ENCODE measurements at regions not wholly inside any gene's neighbourhood (a gene's known extent, or its start where the extent isn't known, plus 50 kb on each side); places are given as distances from the start of the nearest gene placed in this dataset.

GRCh38 chr5:86869268-86869667, 251.5 kb downstream of the COX7C start:
- Histone ChIP-seq H3K4me2 (no peak overlapping the region), H3K27ac (no peak overlapping the region), H3K4me3 (no peak overlapping the region), H3K4me1 (no peaks in the 10 kb centered on the region), H3K9me3 (no peaks in the 10 kb centered on the region)
- 0% methylated on average over 2 of the region's 2 CpGs for WGBS (ENCODE audit: missing lambda C conversion rate)
- FAIRE-seq (no peak), ATAC-seq (no peak), DNase-seq (ENCODE audit: low read depth in 1 of 2, low spot score in 1 of 2) (no peak)
- ChIA-PET POLR2A (no interaction called here), CTCF (interaction anchor here (1.6 kb wide), 1 partner anchor 11 kb away, joined by 4 read pairs; no protein-coding TSS in a partner anchor)
- no peak for TF ChIP-seq BCL3 (IDR thresholded peaks at IDR 0.05)
- TF ChIP-seq SREBF2 (IDR thresholded peaks at IDR 0.05): no peak
- TF ChIP-seq CBX2 (IDR thresholded peaks at IDR 0.05; ENCODE audit: borderline replicate concordance, low read depth): no peak
- TF ChIP-seq MAX (IDR thresholded peaks at IDR 0.05): no peak
- TF ChIP-seq TP53 (CRISPR knock-in tag; IDR thresholded peaks at IDR 0.05): no peak
- TF ChIP-seq ZC3H11A (IDR thresholded peaks at IDR 0.05): no peak
- TF ChIP-seq EHMT2 (IDR thresholded peaks at IDR 0.05; ENCODE audit: low read depth): no peak
- TF ChIP-seq, protein P1, sequence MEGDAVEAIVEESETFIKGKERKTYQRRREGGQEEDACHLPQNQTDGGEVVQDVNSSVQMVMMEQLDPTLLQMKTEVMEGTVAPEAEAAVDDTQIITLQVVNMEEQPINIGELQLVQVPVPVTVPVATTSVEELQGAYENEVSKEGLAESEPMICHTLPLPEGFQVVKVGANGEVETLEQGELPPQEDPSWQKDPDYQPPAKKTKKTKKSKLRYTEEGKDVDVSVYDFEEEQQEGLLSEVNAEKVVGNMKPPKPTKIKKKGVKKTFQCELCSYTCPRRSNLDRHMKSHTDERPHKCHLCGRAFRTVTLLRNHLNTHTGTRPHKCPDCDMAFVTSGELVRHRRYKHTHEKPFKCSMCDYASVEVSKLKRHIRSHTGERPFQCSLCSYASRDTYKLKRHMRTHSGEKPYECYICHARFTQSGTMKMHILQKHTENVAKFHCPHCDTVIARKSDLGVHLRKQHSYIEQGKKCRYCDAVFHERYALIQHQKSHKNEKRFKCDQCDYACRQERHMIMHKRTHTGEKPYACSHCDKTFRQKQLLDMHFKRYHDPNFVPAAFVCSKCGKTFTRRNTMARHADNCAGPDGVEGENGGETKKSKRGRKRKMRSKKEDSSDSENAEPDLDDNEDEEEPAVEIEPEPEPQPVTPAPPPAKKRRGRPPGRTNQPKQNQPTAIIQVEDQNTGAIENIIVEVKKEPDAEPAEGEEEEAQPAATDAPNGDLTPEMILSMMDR (IDR thresholded peaks at IDR 0.05): no peak

- TF ChIP-seq MAZ (IDR thresholded peaks at IDR 0.05; ENCODE audit: borderline replicate concordance, low read depth, low read length) (no peak), CBX8 (IDR thresholded peaks at IDR 0.05) (no peak), KDM1A (IDR thresholded peaks at IDR 0.05; ENCODE audit: low read depth) (no peak), RAD21 (conservative IDR thresholded peaks at IDR 0.05 in 1 of 2, IDR thresholded peaks at IDR 0.05 in 1 of 2) (no peak), USF2 (IDR thresholded peaks at IDR 0.05) (no peak), FOXS1 (CRISPR knock-in tag; IDR thresholded peaks at IDR 0.05) (no peak), SMC3 (IDR thresholded peaks at IDR 0.05) (no peak), HOXA7 (CRISPR knock-in tag; IDR thresholded peaks at IDR 0.05) (no peak), HDAC2 (IDR thresholded peaks at IDR 0.05) (no peak), MAFK (IDR thresholded peaks at IDR 0.05; ENCODE audit: partially characterized antibody) (no peak), RCOR1 (IDR thresholded peaks at IDR 0.05; ENCODE audit: low read depth, low read length) (no peak), SREBF2 (IDR thresholded peaks at IDR 0.05) (no peak), CEBPB (IDR thresholded peaks at IDR 0.05) (no peak)
- TF ChIP-seq, protein P2, sequence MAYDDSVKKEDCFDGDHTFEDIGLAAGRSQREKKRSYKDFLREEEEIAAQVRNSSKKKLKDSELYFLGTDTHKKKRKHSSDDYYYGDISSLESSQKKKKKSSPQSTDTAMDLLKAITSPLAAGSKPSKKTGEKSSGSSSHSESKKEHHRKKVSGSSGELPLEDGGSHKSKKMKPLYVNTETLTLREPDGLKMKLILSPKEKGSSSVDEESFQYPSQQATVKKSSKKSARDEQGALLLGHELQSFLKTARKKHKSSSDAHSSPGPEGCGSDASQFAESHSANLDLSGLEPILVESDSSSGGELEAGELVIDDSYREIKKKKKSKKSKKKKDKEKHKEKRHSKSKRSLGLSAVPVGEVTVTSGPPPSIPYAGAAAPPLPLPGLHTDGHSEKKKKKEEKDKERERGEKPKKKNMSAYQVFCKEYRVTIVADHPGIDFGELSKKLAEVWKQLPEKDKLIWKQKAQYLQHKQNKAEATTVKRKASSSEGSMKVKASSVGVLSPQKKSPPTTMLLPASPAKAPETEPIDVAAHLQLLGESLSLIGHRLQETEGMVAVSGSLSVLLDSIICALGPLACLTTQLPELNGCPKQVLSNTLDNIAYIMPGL (CRISPR knock-in tag; IDR thresholded peaks at IDR 0.05; ENCODE audit: borderline replicate concordance): no peak
- Histone ChIP-seq H3K4me3 (no peak overlapping the region), H3K27ac (no peak overlapping the region), H3K4me2 (no peak overlapping the region), H3K9me3 (no peaks in the 10 kb centered on the region), H3K4me1 (no peaks in the 10 kb centered on the region)
- DNase-seq (ENCODE audit: low read depth in 1 of 2, low spot score in 1 of 2): no peak
- WGBS (ENCODE audit: missing lambda C conversion rate): 14% methylated on average over 2 of the region's 2 CpGs
- FAIRE-seq: no peak
- ChIA-PET CTCF (interaction anchor here (2.0 kb wide), 1 partner anchor 93 kb away, joined by 7 read pairs; no protein-coding TSS in a partner anchor), POLR2A (no interaction called here)
- no peak for ATAC-seq
Observed at GRCh38 chr5:86875539-86875938, 257.8 kb downstream of the COX7C start.
